Neural crest cell (in vitro differentiated cells): ENCODE measurements at regions not wholly inside any gene's neighbourhood (a gene's known extent, or its start where the extent isn't known, plus 50 kb on each side); places are given as distances from the start of the nearest gene placed in this dataset.
A peak's percentile ranks its signal among the peaks of the same experiment; 100 is the strongest.

Source experiments
- DNase-seq: peaks from one replicate; pipeline ENCODE4 v3.0.0; 2021; ENCODE audit warnings: low read depth, mixed read lengths, low spot score
- H3K27ac Mint-ChIP-seq: one replicate; pipeline ENCODE4 v1.8.0; 2021; ENCODE audit warnings: mild to moderate bottlenecking, mixed read lengths; ENCODE audit not compliant: unreplicated experiment
- H3K27me3 Mint-ChIP-seq: 2 replicates; pipeline ENCODE4 v1.8.0; 2021; ENCODE audit warnings: low read depth, mild to moderate bottlenecking, mixed read lengths
- H3K36me3 Mint-ChIP-seq: 2 replicates; pipeline ENCODE4 v1.8.0; 2021; ENCODE audit warnings: low read depth, mild to moderate bottlenecking, mixed read lengths
- H3K4me1 Mint-ChIP-seq: 2 replicates; pipeline ENCODE4 v1.8.0; 2021; ENCODE audit warnings: mixed read lengths
- H3K4me3 Mint-ChIP-seq: one replicate; pipeline ENCODE4 v1.8.0; 2021; ENCODE audit warnings: mild to moderate bottlenecking, mixed read lengths
- H3K9me3 Mint-ChIP-seq: 2 replicates; pipeline ENCODE4 v1.8.0; 2021; ENCODE audit warnings: mixed read lengths
- CTCF ChIP-seq: fragments of 200-600 bp; sonication (generic); conservative IDR thresholded peaks from 2 replicates; pipeline ENCODE4 v1.5.0; 2021; ENCODE audit warnings: antibody characterized with exemption, mild to moderate bottlenecking

GRCh38 chr20:53879048-53879684 lies 191.2 kb downstream of the BCAS1 start:
- TF ChIP-seq CTCF = no peak
- H3K27ac Mint-ChIP-seq = no peak overlapping the region
- no peak overlapping the region for H3K4me3 Mint-ChIP-seq
- H3K4me1 Mint-ChIP-seq = no peaks in the 10 kb centered on the region
- H3K36me3 Mint-ChIP-seq = no peaks in the 10 kb centered on the region
- H3K9me3 Mint-ChIP-seq = no peaks in the 10 kb centered on the region
- H3K27me3 Mint-ChIP-seq = no peaks in the 10 kb centered on the region
- no peak for DNase-seq

- TF ChIP-seq CTCF = no peak
- Mint-ChIP-seq H3K4me3 (no peak overlapping the region), H3K4me1 (no peaks in the 10 kb centered on the region), H3K36me3 (no peaks in the 10 kb centered on the region), H3K9me3 (no peaks in the 10 kb centered on the region), H3K27ac (no peak overlapping the region), H3K27me3 (no peaks in the 10 kb centered on the region)
- DNase-seq = no peak
Measured at GRCh38 chr20:53878262-53879047, 191.9 kb downstream of the BCAS1 start.

GRCh38 chr20:53876956-53877355 lies 193.4 kb downstream of the BCAS1 start:
- H3K27ac Mint-ChIP-seq = no peak overlapping the region
- no peaks in the 10 kb centered on the region for H3K36me3 Mint-ChIP-seq
- H3K4me1 Mint-ChIP-seq = peaks cover 13% of the 10 kb centered on the region
- DNase-seq = no peak
- H3K9me3 Mint-ChIP-seq = no peaks in the 10 kb centered on the region
- no peaks in the 10 kb centered on the region for H3K27me3 Mint-ChIP-seq
- no peak for TF ChIP-seq CTCF
- no peak overlapping the region for H3K4me3 Mint-ChIP-seq

GRCh38 chr20:53876470-53876869 lies 193.9 kb downstream of the BCAS1 start:
- Mint-ChIP-seq H3K36me3 (no peaks in the 10 kb centered on the region), H3K27me3 (no peaks in the 10 kb centered on the region), H3K9me3 (no peaks in the 10 kb centered on the region), H3K4me1 (peaks cover 18% of the 10 kb centered on the region), H3K27ac (peak overlapping the region; percentile 44), H3K4me3 (no peak overlapping the region)
- TF ChIP-seq CTCF = no peak
- DNase-seq = no peak

DNA sequence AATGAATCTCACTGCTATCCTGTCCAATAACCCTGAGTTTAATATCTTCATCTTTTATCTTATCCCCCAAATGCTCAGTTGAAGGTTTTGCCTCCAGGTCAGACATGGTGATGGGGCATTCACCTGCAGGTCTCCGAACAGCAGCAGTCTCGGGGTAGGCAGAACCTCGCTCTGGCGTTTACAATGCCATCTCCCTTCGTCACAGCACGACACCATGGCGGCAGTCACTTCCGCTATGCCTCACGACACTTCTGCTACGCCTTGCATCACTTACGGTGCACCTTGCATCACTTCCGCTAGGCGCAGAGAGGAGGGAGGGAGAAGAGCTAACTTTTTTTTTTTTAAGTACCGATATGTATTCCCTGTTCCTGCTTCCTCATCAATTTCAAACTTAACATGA lies 194.9 kb downstream of the BCAS1 start:
- Mint-ChIP-seq H3K36me3 (no peaks in the 10 kb centered on the region), H3K27ac (peak overlapping the region; percentile 10), H3K4me3 (no peak overlapping the region), H3K9me3 (no peaks in the 10 kb centered on the region), H3K4me1 (peaks cover 21% of the 10 kb centered on the region), H3K27me3 (no peaks in the 10 kb centered on the region)
- no peak for TF ChIP-seq CTCF
- no peak for DNase-seq
